ENCODE measurements at regions not wholly inside any gene's neighbourhood (a gene's known extent, or its start where the extent isn't known, plus 50 kb on each side); places are given as distances from the start of the nearest gene placed in this dataset.

DNA sequence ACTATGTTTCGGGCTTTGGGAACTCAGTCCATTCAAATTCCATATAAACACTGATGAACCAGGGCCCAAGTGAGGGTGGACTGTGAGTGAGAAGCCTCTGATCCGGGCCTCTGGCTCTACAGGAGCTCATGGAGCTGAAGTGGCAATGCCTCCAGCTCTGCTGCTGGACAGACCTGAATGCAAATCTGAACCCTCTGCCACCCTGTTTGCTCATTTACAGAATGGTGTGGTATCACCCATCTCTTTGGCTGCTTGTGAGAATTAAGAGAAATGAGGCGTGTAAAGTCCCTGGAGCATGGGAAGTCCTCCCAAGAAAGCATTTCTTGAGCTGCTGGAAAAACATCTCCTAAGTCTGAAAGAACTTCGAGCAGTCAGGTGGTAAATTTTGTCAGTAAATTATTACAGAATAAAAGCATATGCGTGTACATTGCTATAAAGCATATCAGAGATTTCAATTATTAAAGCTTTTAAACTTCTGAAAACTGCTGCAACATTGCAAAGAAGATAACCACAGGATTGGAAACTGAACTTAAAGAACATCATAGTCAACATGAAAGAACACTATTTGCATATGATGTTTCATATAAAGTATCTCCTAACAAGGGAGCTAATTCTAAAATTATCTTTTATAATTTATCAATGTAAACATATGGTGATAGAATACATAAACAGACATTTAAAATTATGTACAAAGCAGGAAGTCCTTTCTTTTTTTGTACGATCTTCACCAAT lies 369.0 kb downstream of the UQCRFS1 start:
- no peak overlapping the region for H3K4me3 ChIP-seq (ENCODE audit: low read length)
- TF ChIP-seq, protein P1, sequence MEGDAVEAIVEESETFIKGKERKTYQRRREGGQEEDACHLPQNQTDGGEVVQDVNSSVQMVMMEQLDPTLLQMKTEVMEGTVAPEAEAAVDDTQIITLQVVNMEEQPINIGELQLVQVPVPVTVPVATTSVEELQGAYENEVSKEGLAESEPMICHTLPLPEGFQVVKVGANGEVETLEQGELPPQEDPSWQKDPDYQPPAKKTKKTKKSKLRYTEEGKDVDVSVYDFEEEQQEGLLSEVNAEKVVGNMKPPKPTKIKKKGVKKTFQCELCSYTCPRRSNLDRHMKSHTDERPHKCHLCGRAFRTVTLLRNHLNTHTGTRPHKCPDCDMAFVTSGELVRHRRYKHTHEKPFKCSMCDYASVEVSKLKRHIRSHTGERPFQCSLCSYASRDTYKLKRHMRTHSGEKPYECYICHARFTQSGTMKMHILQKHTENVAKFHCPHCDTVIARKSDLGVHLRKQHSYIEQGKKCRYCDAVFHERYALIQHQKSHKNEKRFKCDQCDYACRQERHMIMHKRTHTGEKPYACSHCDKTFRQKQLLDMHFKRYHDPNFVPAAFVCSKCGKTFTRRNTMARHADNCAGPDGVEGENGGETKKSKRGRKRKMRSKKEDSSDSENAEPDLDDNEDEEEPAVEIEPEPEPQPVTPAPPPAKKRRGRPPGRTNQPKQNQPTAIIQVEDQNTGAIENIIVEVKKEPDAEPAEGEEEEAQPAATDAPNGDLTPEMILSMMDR (IDR thresholded peaks at IDR 0.05; ENCODE audit: insufficient read depth, low read depth, low read length, missing control alignments): no peak
- DNase-seq (ENCODE audit: low read depth): no peak

DNA sequence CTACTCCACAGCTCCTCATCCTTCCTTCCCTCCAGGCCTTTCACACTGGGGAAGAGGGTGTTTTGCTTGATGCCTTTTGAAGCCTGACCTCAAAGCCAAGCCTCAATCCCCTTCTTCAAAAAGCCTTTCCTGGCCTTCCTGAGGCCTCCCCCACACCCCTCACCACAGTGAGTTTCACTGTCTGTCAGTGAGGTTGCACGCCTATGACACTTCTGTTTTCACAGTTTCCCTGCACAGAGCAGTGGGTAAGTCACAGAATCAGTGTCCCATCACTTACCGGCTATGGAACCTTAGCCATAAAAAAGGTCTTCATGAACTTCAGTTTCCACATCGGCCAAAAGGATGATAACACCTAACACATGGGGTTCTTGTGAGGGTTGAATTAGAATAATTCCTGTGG lies 371.4 kb downstream of the UQCRFS1 start:
- H3K4me3 ChIP-seq (ENCODE audit: low read length): no peak overlapping the region
- no peak for DNase-seq (ENCODE audit: low read depth)
- TF ChIP-seq, protein P1 (IDR thresholded peaks at IDR 0.05; ENCODE audit: insufficient read depth, low read depth, low read length, missing control alignments): no peak

DNA sequence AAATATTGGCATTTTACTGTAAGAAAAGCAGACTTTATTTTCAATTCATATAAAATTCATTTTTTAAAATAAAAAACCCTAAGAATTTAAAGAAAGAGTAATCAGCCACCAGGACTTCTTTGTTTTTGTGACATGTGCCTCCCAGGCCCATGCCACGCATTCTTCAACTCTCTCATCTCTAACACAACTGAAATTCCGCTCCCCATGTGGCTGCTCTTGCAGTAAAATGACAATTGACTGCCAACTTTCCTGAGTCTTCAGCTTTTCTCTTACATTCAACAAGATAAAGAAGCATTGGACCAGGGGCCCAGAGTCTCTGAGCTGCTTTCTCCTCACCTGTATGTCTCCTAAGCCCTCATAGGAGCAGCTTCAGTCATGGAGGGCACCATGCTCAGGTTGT lies 372.1 kb downstream of the UQCRFS1 start:
- no peak overlapping the region for H3K4me3 ChIP-seq (ENCODE audit: low read length)
- TF ChIP-seq, protein P1 (IDR thresholded peaks at IDR 0.05; ENCODE audit: insufficient read depth, low read depth, low read length, missing control alignments): no peak

DNA sequence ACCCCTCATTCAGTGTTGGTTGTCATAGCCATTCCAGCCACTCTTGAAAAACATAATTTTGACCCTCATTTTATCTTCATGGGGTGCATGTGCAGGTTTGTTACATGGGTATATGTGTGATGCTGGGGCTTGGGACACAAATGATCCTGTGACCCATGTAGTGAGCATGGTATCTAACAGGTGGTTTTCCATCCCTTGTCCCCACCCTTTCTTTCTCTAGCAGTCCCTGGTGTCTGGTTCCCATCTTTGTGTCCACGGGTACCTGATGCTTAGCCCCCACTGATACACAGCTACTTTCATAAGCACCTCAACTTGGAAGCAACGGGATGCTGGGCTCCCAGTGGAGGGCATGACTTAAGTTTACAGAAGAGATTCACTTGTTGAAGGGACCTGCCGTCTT lies 373.5 kb downstream of the UQCRFS1 start:
- no peak for DNase-seq (ENCODE audit: low read depth)
- TF ChIP-seq, protein P1 (IDR thresholded peaks at IDR 0.05; ENCODE audit: insufficient read depth, low read depth, low read length, missing control alignments): no peak
- no peak overlapping the region for H3K4me3 ChIP-seq (ENCODE audit: low read length)

More for the DNA sequence above, 372.1 kb downstream of the UQCRFS1 start:
- no peak for DNase-seq (ENCODE audit: low read depth)

DNA sequence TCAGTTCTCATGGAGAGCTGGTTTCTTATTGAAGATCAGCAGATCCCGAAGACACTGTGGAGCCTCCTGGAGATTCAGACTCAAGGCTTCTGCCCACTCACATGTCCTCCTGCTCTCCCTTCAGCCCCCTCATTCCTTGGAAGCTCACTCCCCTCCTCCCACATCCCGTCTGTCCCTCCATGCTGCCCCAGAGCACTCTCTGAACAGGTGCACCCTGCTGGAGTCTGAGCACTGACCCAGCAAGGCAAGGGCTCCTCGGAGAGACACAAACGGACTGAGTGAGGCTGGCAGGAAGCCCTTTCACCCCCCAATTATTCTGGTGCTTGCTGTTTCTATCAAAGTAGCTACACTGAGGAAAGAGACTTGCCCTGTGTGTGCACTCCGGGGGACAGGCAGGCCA lies 374.0 kb downstream of the UQCRFS1 start:
- H3K4me3 ChIP-seq (ENCODE audit: low read length): no peak overlapping the region
- no peak for DNase-seq (ENCODE audit: low read depth)
- TF ChIP-seq, protein P1 (IDR thresholded peaks at IDR 0.05; ENCODE audit: insufficient read depth, low read depth, low read length, missing control alignments): no peak

DNA sequence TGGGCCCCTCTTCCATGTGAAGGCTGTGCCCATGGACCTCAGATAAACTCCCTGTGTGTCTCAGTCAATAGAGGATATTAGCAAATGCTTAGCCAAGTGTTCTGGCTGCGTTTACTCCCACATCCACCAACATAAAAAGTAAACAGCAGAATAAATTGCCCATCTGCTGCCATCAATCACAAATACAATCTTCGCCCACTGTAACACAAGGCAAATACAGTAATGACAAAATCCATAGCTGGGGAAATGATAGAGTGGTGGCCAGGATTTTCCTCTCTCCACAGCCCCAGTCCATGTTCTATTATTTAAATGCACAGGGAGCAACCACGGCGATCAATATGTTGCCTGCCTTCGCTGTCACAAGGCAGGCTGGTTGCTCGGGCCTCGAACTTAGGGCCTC lies 376.5 kb downstream of the UQCRFS1 start:
- no peak overlapping the region for H3K4me3 ChIP-seq (ENCODE audit: low read length)
- DNase-seq (ENCODE audit: low read depth): no peak
- TF ChIP-seq, protein P1 (IDR thresholded peaks at IDR 0.05; ENCODE audit: insufficient read depth, low read depth, low read length, missing control alignments): no peak

DNA sequence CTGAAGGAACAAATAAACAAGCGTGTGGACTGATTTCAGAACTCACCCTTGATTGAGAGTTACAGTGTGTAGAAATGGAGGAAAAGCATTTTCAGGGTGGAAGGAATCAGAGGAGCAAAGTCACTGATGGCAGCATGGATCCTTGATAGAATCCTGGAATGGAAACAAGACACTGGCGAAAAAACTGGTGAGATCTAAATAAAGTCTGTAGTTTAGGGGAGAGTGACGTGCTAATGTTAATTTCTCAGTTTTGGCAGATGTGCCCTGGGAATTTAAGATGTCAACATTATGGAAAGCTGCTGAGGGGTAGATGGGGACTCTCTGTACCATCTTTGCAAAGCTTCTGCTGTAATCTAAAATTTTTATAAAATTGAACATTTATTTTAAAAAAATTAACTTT lies 378.0 kb downstream of the UQCRFS1 start:
- TF ChIP-seq, protein P1 (IDR thresholded peaks at IDR 0.05; ENCODE audit: insufficient read depth, low read depth, low read length, missing control alignments): no peak
- no peak overlapping the region for H3K4me3 ChIP-seq (ENCODE audit: low read length)
- no peak for DNase-seq (ENCODE audit: low read depth)

Measured in epithelial cell of esophagus (primary cell).